Activated CD4-positive, alpha-beta memory T cell treated with anti-CD3 and anti-CD28 coated beads, Interleukin-2, amount 10 ng/mL, durations not matched to agents 7 days and 5 days (primary cell): ENCODE measurements at regions not wholly inside any gene's neighbourhood (a gene's known extent, or its start where the extent isn't known, plus 50 kb on each side); places are given as distances from the start of the nearest gene placed in this dataset.
"Not testable (repeated sequence)": the region's sequence is repeated elsewhere in the genome, so short reads cannot be mapped to it uniquely, and the experiment has no call there.

Source experiments
- CTCF ChIA-PET: fragments of 350-600 bp; sonication (Branson Sonifier 250); formaldehyde crosslinking; loops from one replicate; lab custom pipeline; 2021; ENCODE audit warnings: antibody characterized with exemption, inconsistent platforms; lab: Charles Lee
- POLR2A ChIA-PET: fragments of 350-600 bp; sonication (Branson Sonifier 250); formaldehyde crosslinking; loops from one replicate; lab custom pipeline; 2021; ENCODE audit warnings: antibody characterized with exemption; lab: Charles Lee
- DNase-seq: peaks from one replicate; pipeline ENCODE4 v3.0.0-alpha.2; 2020
- H3K27ac Mint-ChIP-seq: one replicate; pipeline ENCODE4 v1.8.0; 2021; ENCODE audit warnings: mild to moderate bottlenecking, mixed read lengths
- H3K27me3 Mint-ChIP-seq: one replicate; pipeline ENCODE4 v1.8.0; 2021; ENCODE audit warnings: mixed read lengths
- H3K36me3 Mint-ChIP-seq: one replicate; pipeline ENCODE4 v1.8.0; 2021; ENCODE audit warnings: low read depth, mixed read lengths
- H3K4me1 Mint-ChIP-seq: one replicate; pipeline ENCODE4 v1.8.0; 2021; ENCODE audit warnings: mixed read lengths
- H3K4me3 Mint-ChIP-seq: one replicate; pipeline ENCODE4 v1.8.0; 2021; ENCODE audit warnings: mild to moderate bottlenecking, mixed read lengths
- H3K9me3 Mint-ChIP-seq: one replicate; pipeline ENCODE4 v1.8.0; 2021; ENCODE audit warnings: mixed read lengths

GRCh38 chr22:48819232-48819631 lies 1008.4 kb downstream of the BRD1 start:
- Mint-ChIP-seq H3K27ac (no peak overlapping the region), H3K4me1 (no peaks in the 10 kb centered on the region), H3K27me3 (no peaks in the 10 kb centered on the region), H3K9me3 (no peaks in the 10 kb centered on the region), H3K4me3 (no peak overlapping the region), H3K36me3 (no peaks in the 10 kb centered on the region)
- ChIA-PET CTCF (no interaction called here), POLR2A (no interaction called here)
- DNase-seq = no peak

GRCh38 chr22:48817491-48817890 lies 1010.2 kb downstream of the BRD1 start:
- H3K4me3 Mint-ChIP-seq, H3K9me3 Mint-ChIP-seq, DNase-seq, H3K4me1 Mint-ChIP-seq, H3K36me3 Mint-ChIP-seq, H3K27ac Mint-ChIP-seq, H3K27me3 Mint-ChIP-seq, POLR2A ChIA-PET, CTCF ChIA-PET: not testable (repeated sequence)

GRCh38 chr22:48811885-48812284 lies 1015.8 kb downstream of the BRD1 start:
- Mint-ChIP-seq H3K27ac (no peak overlapping the region), H3K27me3 (peaks cover 1% of the 10 kb centered on the region), H3K4me3 (no peak overlapping the region), H3K9me3 (no peaks in the 10 kb centered on the region), H3K36me3 (no peaks in the 10 kb centered on the region), H3K4me1 (no peaks in the 10 kb centered on the region)
- no peak for DNase-seq
- POLR2A ChIA-PET = no interaction called here
- CTCF ChIA-PET = no interaction called here

GRCh38 chr22:48808038-48808960 lies 1019.4 kb downstream of the BRD1 start:
- H3K27me3 Mint-ChIP-seq = peaks cover 1% of the 10 kb centered on the region
- no peaks in the 10 kb centered on the region for H3K36me3 Mint-ChIP-seq
- CTCF ChIA-PET = no interaction called here
- no peaks in the 10 kb centered on the region for H3K9me3 Mint-ChIP-seq
- no peak overlapping the region for H3K4me3 Mint-ChIP-seq
- POLR2A ChIA-PET = no interaction called here
- no peak for DNase-seq
- no peaks in the 10 kb centered on the region for H3K4me1 Mint-ChIP-seq
- no peak overlapping the region for H3K27ac Mint-ChIP-seq

GRCh38 chr22:48807155-48807554 lies 1020.5 kb downstream of the BRD1 start:
- no peaks in the 10 kb centered on the region for H3K4me1 Mint-ChIP-seq
- ChIA-PET CTCF (no interaction called here), POLR2A (no interaction called here)
- DNase-seq = no peak
- no peaks in the 10 kb centered on the region for H3K9me3 Mint-ChIP-seq
- H3K27ac Mint-ChIP-seq = no peak overlapping the region
- no peak overlapping the region for H3K4me3 Mint-ChIP-seq
- H3K36me3 Mint-ChIP-seq = no peaks in the 10 kb centered on the region
- H3K27me3 Mint-ChIP-seq = peaks cover 1% of the 10 kb centered on the region

- no peak for DNase-seq
- H3K9me3 Mint-ChIP-seq = no peaks in the 10 kb centered on the region
- no peak overlapping the region for H3K27ac Mint-ChIP-seq
- CTCF ChIA-PET = no interaction called here
- POLR2A ChIA-PET = no interaction called here
- no peaks in the 10 kb centered on the region for H3K4me1 Mint-ChIP-seq
- no peaks in the 10 kb centered on the region for H3K36me3 Mint-ChIP-seq
- no peak overlapping the region for H3K4me3 Mint-ChIP-seq
- H3K27me3 Mint-ChIP-seq = peaks cover 1% of the 10 kb centered on the region
These were observed 1021.4 kb downstream of the BRD1 start for GRCh38 chr22:48806227-48806781.

GRCh38 chr22:48805516-48805915 lies 1022.2 kb downstream of the BRD1 start:
- H3K27me3 Mint-ChIP-seq = peaks cover 1% of the 10 kb centered on the region
- H3K4me3 Mint-ChIP-seq = no peak overlapping the region
- ChIA-PET CTCF (no interaction called here), POLR2A (no interaction called here)
- no peak overlapping the region for H3K27ac Mint-ChIP-seq
- no peaks in the 10 kb centered on the region for H3K36me3 Mint-ChIP-seq
- H3K4me1 Mint-ChIP-seq = no peaks in the 10 kb centered on the region
- DNase-seq = no peak
- no peaks in the 10 kb centered on the region for H3K9me3 Mint-ChIP-seq

GRCh38 chr22:48804811-48805301 lies 1022.8 kb downstream of the BRD1 start:
- H3K36me3 Mint-ChIP-seq = no peaks in the 10 kb centered on the region
- H3K27ac Mint-ChIP-seq = no peak overlapping the region

GRCh38 chr22:48803948-48804810 lies 1023.5 kb downstream of the BRD1 start:
- Mint-ChIP-seq H3K9me3 (no peaks in the 10 kb centered on the region), H3K36me3 (no peaks in the 10 kb centered on the region), H3K4me3 (no peak overlapping the region), H3K27me3 (no peaks in the 10 kb centered on the region), H3K27ac (no peak overlapping the region), H3K4me1 (no peaks in the 10 kb centered on the region)
- ChIA-PET POLR2A (no interaction called here), CTCF (no interaction called here)
- DNase-seq = no peak

More at GRCh38 chr22:48804811-48805301, 1022.8 kb downstream of the BRD1 start:
- CTCF ChIA-PET = no interaction called here
- no peak for DNase-seq
- Mint-ChIP-seq H3K27me3 (peaks cover under 1% of the 10 kb centered on the region), H3K4me3 (no peak overlapping the region), H3K9me3 (no peaks in the 10 kb centered on the region), H3K4me1 (no peaks in the 10 kb centered on the region)
- POLR2A ChIA-PET = no interaction called here

GRCh38 chr22:48803171-48803947 lies 1024.3 kb downstream of the BRD1 start:
- DNase-seq = no peak
- Mint-ChIP-seq H3K27ac (no peak overlapping the region), H3K36me3 (no peaks in the 10 kb centered on the region), H3K27me3 (no peaks in the 10 kb centered on the region), H3K4me3 (no peak overlapping the region), H3K9me3 (no peaks in the 10 kb centered on the region), H3K4me1 (no peaks in the 10 kb centered on the region)
- POLR2A ChIA-PET = no interaction called here
- CTCF ChIA-PET = no interaction called here

- no peaks in the 10 kb centered on the region for H3K4me1 Mint-ChIP-seq
- no peaks in the 10 kb centered on the region for H3K9me3 Mint-ChIP-seq
- H3K27me3 Mint-ChIP-seq = no peaks in the 10 kb centered on the region
- POLR2A ChIA-PET = no interaction called here
- DNase-seq = no peak
- no peak overlapping the region for H3K27ac Mint-ChIP-seq
- H3K36me3 Mint-ChIP-seq = no peaks in the 10 kb centered on the region
- no peak overlapping the region for H3K4me3 Mint-ChIP-seq
- CTCF ChIA-PET = no interaction called here
These were observed 1025.1 kb downstream of the BRD1 start for GRCh38 chr22:48802576-48802975.

GRCh38 chr22:48800886-48801607 lies 1026.6 kb downstream of the BRD1 start:
- ChIA-PET CTCF (no interaction called here), POLR2A (no interaction called here)
- Mint-ChIP-seq H3K27me3 (no peaks in the 10 kb centered on the region), H3K9me3 (no peaks in the 10 kb centered on the region), H3K27ac (no peak overlapping the region), H3K36me3 (no peaks in the 10 kb centered on the region), H3K4me1 (no peaks in the 10 kb centered on the region), H3K4me3 (no peak overlapping the region)
- no peak for DNase-seq
